Tibial nerve (tissue), 4 donors: ENCODE measurements at regions not wholly inside any gene's neighbourhood (a gene's known extent, or its start where the extent isn't known, plus 50 kb on each side); places are given as distances from the start of the nearest gene placed in this dataset.

Source experiments
- CTCF ChIP-seq, 5 experiments: fragments of 200-600 bp in 3 of 5; fragments of 450-650 bp in 2 of 5; sonication (generic) in 3 of 5; IDR thresholded peaks; one replicate each; pipeline ENCODE4 v1.5.1; 2016 to 2019; ENCODE audit warnings: antibody characterized with exemption in 5 of 5, mild to moderate bottlenecking in 3 of 5, moderate library complexity in 2 of 5
- EP300 ChIP-seq, 2 donors: sonication (generic); formaldehyde crosslinking; IDR thresholded peaks; one replicate each; pipeline ENCODE4 v1.6.1; 2017; ENCODE audit warnings: antibody characterized with exemption in 2 of 2, mild to moderate bottlenecking in 1 of 2

GRCh38 chr3:182487611-182488010 is 305.7 kb upstream of the ATP11B start:
- TF ChIP-seq CTCF (IDR thresholded peaks at IDR 0.05), result no peak
- TF ChIP-seq EP300 (IDR thresholded peaks at IDR 0.05), result no peak
